Activated CD4-positive, alpha-beta T cell treated with anti-CD3 and anti-CD28 coated beads, Interleukin-2, amount 10 ng/mL, durations not matched to agents 24 days and 14 days (primary cell): ENCODE measurements at regions not wholly inside any gene's neighbourhood (a gene's known extent, or its start where the extent isn't known, plus 50 kb on each side); places are given as distances from the start of the nearest gene placed in this dataset.

Experiments used
- DNase-seq: peaks from one replicate; pipeline ENCODE4 v3.0.0; 2022
- H3K27ac Mint-ChIP-seq: one replicate; pipeline ENCODE4 v1.8.0; 2022; ENCODE audit warnings: mild to moderate bottlenecking, mixed read lengths
- H3K27me3 Mint-ChIP-seq: one replicate; pipeline ENCODE4 v1.8.0; 2022; ENCODE audit warnings: mixed read lengths
- H3K36me3 Mint-ChIP-seq: one replicate; pipeline ENCODE4 v1.8.0; 2022; ENCODE audit warnings: low read depth, mild to moderate bottlenecking, mixed read lengths
- H3K4me1 Mint-ChIP-seq: one replicate; pipeline ENCODE4 v1.8.0; 2021; ENCODE audit warnings: mixed read lengths
- H3K4me3 Mint-ChIP-seq: one replicate; pipeline ENCODE4 v1.8.0; 2022; ENCODE audit warnings: mild to moderate bottlenecking, moderate library complexity, mixed read lengths
- H3K9me3 Mint-ChIP-seq: one replicate; pipeline ENCODE4 v1.8.0; 2021; ENCODE audit warnings: mixed read lengths
- intact Hi-C: fragments of 100-400 bp; cut with micrococcal nuclease; formaldehyde crosslinking; loops from one replicate; pipeline ENCODE4 v1.15.1; 2023

DNA sequence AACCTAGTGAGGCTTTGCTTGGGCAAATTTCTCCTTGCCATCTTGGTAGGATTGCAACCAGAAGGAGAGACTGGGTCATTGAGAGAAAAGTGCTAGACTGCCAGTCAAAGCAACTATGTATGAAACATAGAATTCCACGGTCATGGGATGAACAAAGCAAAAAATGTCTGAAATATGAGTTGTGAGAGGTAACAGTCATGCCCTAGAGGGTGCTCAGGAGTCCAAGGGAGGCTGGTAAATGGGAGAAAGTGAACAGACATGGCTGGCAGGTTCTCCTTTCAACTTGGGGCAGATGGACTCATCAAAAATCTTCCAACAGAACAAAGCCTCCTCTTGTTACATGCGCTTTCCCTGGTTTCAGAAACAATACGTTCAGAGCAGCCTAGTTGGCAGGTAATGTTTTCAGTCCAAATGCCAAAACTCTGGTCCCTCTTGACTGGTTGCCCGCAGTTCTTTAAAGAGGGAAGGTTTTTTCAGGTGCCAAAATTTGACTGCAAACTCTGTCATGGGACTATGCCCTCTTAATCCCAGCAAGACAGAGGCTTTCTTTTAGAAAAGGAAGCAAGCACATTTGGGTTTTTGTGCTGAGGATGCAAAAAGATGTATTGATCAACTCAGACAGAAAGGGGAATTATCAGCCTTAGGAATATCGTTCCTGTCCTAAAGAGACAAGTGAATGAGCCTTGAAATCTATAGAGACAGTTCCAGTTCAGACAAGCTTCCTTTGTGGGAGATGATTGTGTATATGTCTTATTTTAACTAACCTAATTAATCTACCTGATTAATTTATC lies 68.5 kb upstream of the SASH1 start:
- Mint-ChIP-seq H3K4me3 (no peak overlapping the region), H3K4me1 (no peaks in the 10 kb centered on the region), H3K27me3 (no peaks in the 10 kb centered on the region), H3K9me3 (no peaks in the 10 kb centered on the region), H3K27ac (no peak overlapping the region), H3K36me3 (no peaks in the 10 kb centered on the region)
- DNase-seq, result no peak
- intact Hi-C loops, result no loop called here

DNA sequence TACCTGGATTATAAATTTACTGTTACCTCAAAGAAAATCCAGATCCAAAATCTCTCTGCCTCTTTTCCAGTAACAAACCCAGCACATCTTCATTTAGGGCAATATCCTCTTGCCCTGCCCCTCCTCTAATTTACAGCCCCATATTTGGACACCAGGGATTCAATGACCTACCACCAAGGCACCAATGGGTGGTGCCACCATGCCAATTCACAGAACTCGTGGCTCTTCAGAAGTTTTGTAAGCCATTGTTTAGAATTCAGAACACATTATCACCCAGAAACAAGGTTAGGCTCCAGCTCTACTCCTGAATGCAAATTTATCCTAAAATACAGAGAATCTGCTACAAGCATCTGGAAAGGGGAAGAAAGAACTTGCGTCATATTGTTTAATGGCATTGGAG lies 67.8 kb upstream of the SASH1 start:
- Mint-ChIP-seq H3K9me3 (no peaks in the 10 kb centered on the region), H3K4me1 (no peaks in the 10 kb centered on the region), H3K36me3 (no peaks in the 10 kb centered on the region), H3K27ac (no peak overlapping the region), H3K4me3 (no peak overlapping the region), H3K27me3 (no peaks in the 10 kb centered on the region)
- intact Hi-C loops, result no loop called here
- DNase-seq, result no peak

DNA sequence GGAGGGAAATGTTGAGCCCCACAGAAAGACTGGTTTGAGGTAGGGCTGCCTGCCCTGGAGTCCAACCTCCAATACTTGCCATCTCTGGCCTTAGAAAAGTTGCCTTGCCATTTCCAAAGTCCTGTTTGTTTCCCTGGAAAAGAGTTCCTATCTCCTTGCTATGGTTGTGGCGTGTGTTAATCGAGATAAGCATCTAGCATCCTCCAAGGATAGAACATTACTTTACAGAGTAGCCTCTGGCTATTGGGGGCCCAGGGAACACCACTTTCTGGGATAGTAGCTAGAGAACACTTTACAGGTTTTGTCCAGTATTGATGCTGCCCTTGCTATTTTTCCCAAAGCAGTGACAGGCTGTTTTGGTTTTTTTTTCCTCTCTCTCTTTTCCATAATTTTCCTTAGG lies 57.4 kb upstream of the SASH1 start:
- Mint-ChIP-seq H3K36me3 (no peaks in the 10 kb centered on the region), H3K27me3 (peaks cover 4% of the 10 kb centered on the region), H3K4me3 (no peak overlapping the region), H3K9me3 (no peaks in the 10 kb centered on the region), H3K27ac (no peak overlapping the region), H3K4me1 (no peaks in the 10 kb centered on the region)
- intact Hi-C loops, result no loop called here
- no peak for DNase-seq

DNA sequence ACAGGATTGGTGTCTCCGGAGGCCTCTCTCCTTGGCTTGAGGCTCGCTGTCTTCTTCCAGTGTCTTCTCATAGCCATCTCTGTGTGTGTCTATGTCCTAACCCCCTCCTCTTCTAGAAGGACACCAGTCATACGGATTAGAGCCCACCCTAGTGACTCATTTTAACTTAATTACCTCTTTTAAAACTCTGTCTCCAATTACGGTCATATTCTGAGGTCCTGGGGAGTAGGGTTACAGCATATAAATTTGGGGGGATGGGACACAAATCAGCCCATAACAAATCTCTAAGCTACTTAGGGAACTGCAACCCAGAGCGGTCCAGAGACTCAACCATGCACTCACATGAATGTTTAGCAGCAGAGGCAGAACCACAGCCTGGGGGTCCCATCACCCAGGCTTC lies 56.1 kb upstream of the SASH1 start:
- no peak for DNase-seq
- no peaks in the 10 kb centered on the region for H3K9me3 Mint-ChIP-seq
- intact Hi-C loops, result no loop called here
- H3K27me3 Mint-ChIP-seq, result peaks cover 4% of the 10 kb centered on the region
- no peak overlapping the region for H3K27ac Mint-ChIP-seq
- no peak overlapping the region for H3K4me3 Mint-ChIP-seq
- H3K4me1 Mint-ChIP-seq, result no peaks in the 10 kb centered on the region
- no peaks in the 10 kb centered on the region for H3K36me3 Mint-ChIP-seq

DNA sequence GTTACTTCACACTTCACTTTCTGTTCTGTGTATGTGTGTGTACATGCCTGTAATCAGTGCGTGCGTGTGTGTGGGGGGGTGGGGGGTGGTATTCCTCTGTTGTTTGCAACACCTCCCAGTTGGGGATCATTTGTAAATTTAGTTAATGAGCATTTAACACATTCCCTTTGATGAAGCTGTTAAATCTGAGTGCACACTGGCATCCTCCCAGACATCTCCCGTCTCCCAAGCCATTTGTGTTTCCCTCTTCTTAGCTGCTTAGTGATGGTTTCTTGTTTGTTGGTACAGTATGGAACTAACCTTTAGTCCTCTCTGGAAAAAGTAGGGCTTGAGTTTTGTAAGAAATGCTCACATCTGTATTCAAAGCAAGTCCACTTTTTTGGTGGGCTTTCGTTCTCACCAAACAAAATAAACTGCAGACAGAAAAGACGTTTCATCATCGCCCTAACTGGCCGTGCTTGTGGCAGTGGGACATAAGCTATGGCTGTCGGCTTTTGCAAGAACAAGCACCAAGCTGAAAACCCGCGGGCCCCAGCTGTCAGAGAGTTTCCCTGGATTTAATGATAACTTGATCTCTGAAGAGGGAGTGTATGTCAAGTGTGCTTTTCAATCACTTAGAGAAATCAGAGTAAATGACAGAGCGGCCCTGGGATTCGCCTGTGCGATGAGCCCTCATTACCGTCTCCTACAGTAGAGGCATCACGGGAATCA lies 54.9 kb upstream of the SASH1 start:
- DNase-seq, result no peak
- intact Hi-C loops, result no loop called here
- Mint-ChIP-seq H3K9me3 (no peaks in the 10 kb centered on the region), H3K27ac (no peak overlapping the region), H3K36me3 (no peaks in the 10 kb centered on the region), H3K27me3 (peaks cover 4% of the 10 kb centered on the region), H3K4me1 (no peaks in the 10 kb centered on the region), H3K4me3 (no peak overlapping the region)

DNA sequence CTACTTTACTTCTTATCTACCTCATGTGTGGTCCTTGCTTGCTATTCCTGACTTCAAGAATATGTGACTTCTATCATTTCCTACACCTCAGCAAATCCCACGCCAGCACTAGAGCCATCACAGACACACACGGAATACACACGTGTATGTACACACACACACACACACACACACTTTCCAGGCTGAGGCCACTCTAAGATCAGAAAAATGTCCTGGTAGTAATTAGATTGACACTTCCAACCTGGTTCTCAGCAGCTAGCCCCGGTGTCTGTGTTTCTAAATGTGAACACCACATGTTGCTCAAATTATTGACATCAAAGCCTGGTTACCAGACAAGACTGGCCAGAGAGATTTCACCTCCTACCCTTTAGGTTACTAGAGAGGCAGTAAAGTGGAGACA lies 54.1 kb upstream of the SASH1 start:
- Mint-ChIP-seq H3K36me3 (no peaks in the 10 kb centered on the region), H3K27ac (no peak overlapping the region), H3K9me3 (no peaks in the 10 kb centered on the region), H3K4me3 (no peak overlapping the region), H3K27me3 (peaks cover 4% of the 10 kb centered on the region), H3K4me1 (no peaks in the 10 kb centered on the region)
- intact Hi-C loops, result no loop called here
- DNase-seq, result no peak

DNA sequence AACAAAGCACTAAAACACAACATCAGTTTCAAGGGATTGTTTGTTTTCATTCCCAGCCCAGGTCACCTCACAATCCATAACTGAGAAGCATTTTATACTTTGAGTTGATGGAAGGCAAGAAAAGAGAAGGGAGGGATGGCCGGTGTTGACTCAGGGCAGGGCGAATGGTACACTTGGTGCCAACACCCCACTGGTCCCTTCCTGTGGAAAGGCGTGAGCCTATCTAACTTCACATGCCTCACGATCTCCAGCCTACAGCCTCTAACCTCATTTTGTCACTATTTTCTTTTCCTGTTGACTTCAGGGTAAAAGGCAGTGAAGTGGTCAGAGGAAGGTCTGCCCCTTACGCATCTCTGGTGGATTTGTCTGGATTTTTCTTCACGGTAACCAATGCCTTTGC lies 53.5 kb upstream of the SASH1 start:
- intact Hi-C loops, result no loop called here
- H3K27me3 Mint-ChIP-seq, result peaks cover 4% of the 10 kb centered on the region
- no peak overlapping the region for H3K27ac Mint-ChIP-seq
- H3K9me3 Mint-ChIP-seq, result no peaks in the 10 kb centered on the region
- H3K4me1 Mint-ChIP-seq, result no peaks in the 10 kb centered on the region
- H3K36me3 Mint-ChIP-seq, result no peaks in the 10 kb centered on the region
- no peak overlapping the region for H3K4me3 Mint-ChIP-seq
- no peak for DNase-seq

- H3K27ac Mint-ChIP-seq, result no peak overlapping the region
- no peak overlapping the region for H3K4me3 Mint-ChIP-seq
- H3K4me1 Mint-ChIP-seq, result no peaks in the 10 kb centered on the region
- intact Hi-C loops, result no loop called here
- H3K27me3 Mint-ChIP-seq, result peaks cover 2% of the 10 kb centered on the region
- no peak for DNase-seq
- no peaks in the 10 kb centered on the region for H3K9me3 Mint-ChIP-seq
- no peaks in the 10 kb centered on the region for H3K36me3 Mint-ChIP-seq
Measured at GRCh38 chr6:148291876-148292275, 50.8 kb upstream of the SASH1 start.
